ENCODE measurements at regions not wholly inside any gene's neighbourhood (a gene's known extent, or its start where the extent isn't known, plus 50 kb on each side); places are given as distances from the start of the nearest gene placed in this dataset.

DNA sequence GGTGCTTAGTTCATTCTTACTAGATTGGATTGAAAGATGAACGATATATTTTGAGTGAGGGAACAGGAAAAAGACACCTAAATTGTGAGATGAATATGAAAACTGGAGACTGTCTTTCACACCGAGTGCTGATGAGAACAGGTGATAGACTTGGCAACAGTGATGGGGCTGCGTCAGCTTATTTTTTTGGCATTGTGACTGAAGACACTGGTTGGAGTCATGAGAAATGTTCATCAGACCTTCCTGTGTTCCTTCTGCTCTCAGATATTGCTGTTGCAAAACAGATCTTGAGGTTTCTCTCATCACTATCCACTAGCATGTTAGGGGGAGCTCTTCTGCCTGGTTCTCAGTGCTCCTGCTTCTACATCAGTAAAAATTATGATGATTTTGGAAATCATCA lies 124.2 kb upstream of the KCNIP4 start:
- TF ChIP-seq, protein P1, sequence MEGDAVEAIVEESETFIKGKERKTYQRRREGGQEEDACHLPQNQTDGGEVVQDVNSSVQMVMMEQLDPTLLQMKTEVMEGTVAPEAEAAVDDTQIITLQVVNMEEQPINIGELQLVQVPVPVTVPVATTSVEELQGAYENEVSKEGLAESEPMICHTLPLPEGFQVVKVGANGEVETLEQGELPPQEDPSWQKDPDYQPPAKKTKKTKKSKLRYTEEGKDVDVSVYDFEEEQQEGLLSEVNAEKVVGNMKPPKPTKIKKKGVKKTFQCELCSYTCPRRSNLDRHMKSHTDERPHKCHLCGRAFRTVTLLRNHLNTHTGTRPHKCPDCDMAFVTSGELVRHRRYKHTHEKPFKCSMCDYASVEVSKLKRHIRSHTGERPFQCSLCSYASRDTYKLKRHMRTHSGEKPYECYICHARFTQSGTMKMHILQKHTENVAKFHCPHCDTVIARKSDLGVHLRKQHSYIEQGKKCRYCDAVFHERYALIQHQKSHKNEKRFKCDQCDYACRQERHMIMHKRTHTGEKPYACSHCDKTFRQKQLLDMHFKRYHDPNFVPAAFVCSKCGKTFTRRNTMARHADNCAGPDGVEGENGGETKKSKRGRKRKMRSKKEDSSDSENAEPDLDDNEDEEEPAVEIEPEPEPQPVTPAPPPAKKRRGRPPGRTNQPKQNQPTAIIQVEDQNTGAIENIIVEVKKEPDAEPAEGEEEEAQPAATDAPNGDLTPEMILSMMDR (IDR thresholded peaks at IDR 0.05; ENCODE audit: partially characterized antibody, unreplicated experiment) = no peak
- Mint-ChIP-seq H3K4me3 (ENCODE audit: unreplicated experiment) (no peak overlapping the region), H3K36me3 (ENCODE audit: unreplicated experiment) (peaks cover 21% of the 10 kb centered on the region), H3K27ac (ENCODE audit: unreplicated experiment) (no peak overlapping the region), H3K4me1 (ENCODE audit: low read depth, unreplicated experiment) (no peaks in the 10 kb centered on the region), H3K9me3 (ENCODE audit: unreplicated experiment) (peaks cover 2% of the 10 kb centered on the region), H3K27me3 (ENCODE audit: unreplicated experiment) (peaks cover 2% of the 10 kb centered on the region)
- DNase-seq = no peak

DNA sequence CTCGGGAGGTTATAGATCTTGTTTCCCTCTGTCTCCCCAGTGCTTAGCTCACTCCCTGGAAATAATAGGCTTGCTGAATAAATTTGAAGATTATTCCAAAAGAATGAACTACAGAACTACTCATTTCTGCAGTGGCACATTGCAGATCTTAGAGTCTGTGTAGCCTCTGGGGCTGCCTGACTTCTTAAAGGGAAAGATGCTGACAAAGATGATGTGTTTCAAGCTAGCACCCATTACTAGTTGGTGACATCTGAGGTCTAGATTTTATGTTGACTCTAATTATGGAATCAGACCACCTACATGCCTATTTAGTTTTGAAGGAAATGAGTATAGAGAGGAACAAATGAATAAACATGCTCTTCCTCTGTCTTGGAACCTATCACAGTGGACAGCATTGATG lies 123.7 kb upstream of the KCNIP4 start:
- no peak overlapping the region for H3K27ac Mint-ChIP-seq (ENCODE audit: unreplicated experiment)
- peaks cover 17% of the 10 kb centered on the region for H3K36me3 Mint-ChIP-seq (ENCODE audit: unreplicated experiment)
- peaks cover 2% of the 10 kb centered on the region for H3K9me3 Mint-ChIP-seq (ENCODE audit: unreplicated experiment)
- no peak overlapping the region for H3K4me3 Mint-ChIP-seq (ENCODE audit: unreplicated experiment)
- DNase-seq = no peak
- H3K4me1 Mint-ChIP-seq (ENCODE audit: low read depth, unreplicated experiment) = no peaks in the 10 kb centered on the region
- TF ChIP-seq, protein P1 (IDR thresholded peaks at IDR 0.05; ENCODE audit: partially characterized antibody, unreplicated experiment) = no peak
- peaks cover under 1% of the 10 kb centered on the region for H3K27me3 Mint-ChIP-seq (ENCODE audit: unreplicated experiment)

DNA sequence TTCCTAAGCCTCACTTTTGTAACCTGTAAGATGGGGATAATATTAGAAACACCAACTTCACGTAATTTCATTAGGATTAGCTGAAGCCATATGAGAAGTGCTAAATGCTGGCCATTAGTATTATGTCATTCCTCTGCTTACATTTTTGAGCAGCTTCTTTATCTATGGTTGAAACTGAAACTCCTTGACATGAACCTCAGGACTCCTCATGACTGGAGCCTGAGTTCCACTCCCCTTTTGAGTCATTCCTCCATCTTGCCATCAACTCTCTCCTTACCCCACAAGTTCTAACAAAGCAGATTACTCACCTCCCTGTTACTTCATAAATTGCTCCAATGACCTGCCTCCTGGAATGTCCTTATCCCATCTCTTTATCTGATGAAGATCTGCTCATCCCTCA lies 123.2 kb upstream of the KCNIP4 start:
- no peak overlapping the region for H3K4me3 Mint-ChIP-seq (ENCODE audit: unreplicated experiment)

DNA sequence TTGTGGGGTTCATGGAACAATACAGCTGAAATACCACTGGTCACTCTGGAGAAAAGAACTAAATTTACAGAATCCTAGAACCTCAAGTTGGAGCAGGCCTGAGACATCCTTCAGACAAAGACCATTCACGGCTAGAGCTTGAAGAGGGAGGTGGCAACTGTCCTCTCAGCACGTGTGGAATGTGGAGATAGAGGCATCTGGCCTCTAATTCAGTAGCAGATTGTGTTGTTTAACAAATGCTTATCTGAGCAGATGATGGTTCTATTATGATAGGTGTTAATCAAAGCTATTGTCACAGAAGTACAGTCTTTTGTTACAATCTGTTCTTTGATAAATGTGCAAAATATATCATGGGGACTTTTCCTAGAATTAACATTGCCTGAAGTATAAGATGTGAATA lies 121.7 kb upstream of the KCNIP4 start:
- no peak overlapping the region for H3K4me3 Mint-ChIP-seq (ENCODE audit: unreplicated experiment)
- DNase-seq = no peak
- peaks cover 8% of the 10 kb centered on the region for H3K36me3 Mint-ChIP-seq (ENCODE audit: unreplicated experiment)
- TF ChIP-seq, protein P1 (IDR thresholded peaks at IDR 0.05; ENCODE audit: partially characterized antibody, unreplicated experiment) = no peak
- no peaks in the 10 kb centered on the region for H3K4me1 Mint-ChIP-seq (ENCODE audit: low read depth, unreplicated experiment)
- no peak overlapping the region for H3K27ac Mint-ChIP-seq (ENCODE audit: unreplicated experiment)
- no peaks in the 10 kb centered on the region for H3K9me3 Mint-ChIP-seq (ENCODE audit: unreplicated experiment)
- H3K27me3 Mint-ChIP-seq (ENCODE audit: unreplicated experiment) = no peaks in the 10 kb centered on the region

More for the DNA sequence above, 123.2 kb upstream of the KCNIP4 start:
- Mint-ChIP-seq H3K9me3 (ENCODE audit: unreplicated experiment) (peaks cover 2% of the 10 kb centered on the region), H3K27me3 (ENCODE audit: unreplicated experiment) (no peaks in the 10 kb centered on the region), H3K4me1 (ENCODE audit: low read depth, unreplicated experiment) (no peaks in the 10 kb centered on the region), H3K36me3 (ENCODE audit: unreplicated experiment) (peaks cover 16% of the 10 kb centered on the region), H3K27ac (ENCODE audit: unreplicated experiment) (no peak overlapping the region)
- no peak for DNase-seq
- TF ChIP-seq, protein P1 (IDR thresholded peaks at IDR 0.05; ENCODE audit: partially characterized antibody, unreplicated experiment) = no peak

DNA sequence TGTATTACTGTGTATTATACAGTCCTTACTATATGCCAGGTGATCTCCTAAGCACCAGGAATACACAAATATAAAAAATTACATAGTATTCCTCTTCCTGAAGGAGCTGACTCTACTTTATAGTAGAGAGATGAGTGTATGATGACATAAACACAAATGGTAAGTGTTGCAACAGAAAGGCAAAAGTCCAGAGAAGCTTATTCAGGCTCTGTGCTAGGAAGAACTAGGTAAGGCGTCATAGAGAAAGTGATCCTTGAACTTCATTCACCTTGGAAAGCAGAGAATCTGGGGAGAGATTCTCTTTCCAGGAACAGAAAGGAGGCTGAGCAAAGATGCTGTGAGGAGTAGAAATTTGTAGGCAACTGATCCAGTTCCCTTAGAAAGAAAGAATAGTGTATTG lies 115.0 kb upstream of the KCNIP4 start:
- Mint-ChIP-seq H3K4me3 (ENCODE audit: unreplicated experiment) (no peak overlapping the region), H3K27me3 (ENCODE audit: unreplicated experiment) (no peaks in the 10 kb centered on the region)
- TF ChIP-seq, protein P1 (IDR thresholded peaks at IDR 0.05; ENCODE audit: partially characterized antibody, unreplicated experiment) = no peak

More for the DNA sequence above, 115.0 kb upstream of the KCNIP4 start:
- no peak for DNase-seq
- H3K4me1 Mint-ChIP-seq (ENCODE audit: low read depth, unreplicated experiment) = no peaks in the 10 kb centered on the region
- no peak overlapping the region for H3K27ac Mint-ChIP-seq (ENCODE audit: unreplicated experiment)
- no peaks in the 10 kb centered on the region for H3K9me3 Mint-ChIP-seq (ENCODE audit: unreplicated experiment)
- H3K36me3 Mint-ChIP-seq (ENCODE audit: unreplicated experiment) = no peaks in the 10 kb centered on the region

All from glutamatergic neuron (in vitro differentiated cells).